ENCODE measurements at regions not wholly inside any gene's neighbourhood (a gene's known extent, or its start where the extent isn't known, plus 50 kb on each side); places are given as distances from the start of the nearest gene placed in this dataset.

GRCh38 chr10:29067628-29068027 is 221.2 kb upstream of the LYZL1 start:
- H3K27ac ChIP-seq: no peak overlapping the region
- no peaks in the 10 kb centered on the region for H3K4me1 ChIP-seq
- no peaks in the 10 kb centered on the region for H3K36me3 ChIP-seq
- H3K27me3 ChIP-seq: no peaks in the 10 kb centered on the region
- WGBS, 2 donors: 93 to 94% methylated on average over 3 of the region's 3 CpGs
- no peaks in the 10 kb centered on the region for H3K9me3 ChIP-seq
- H3K4me3 ChIP-seq: no peak overlapping the region
- no peak for TF ChIP-seq CTCF (IDR thresholded peaks at IDR 0.05)
- TF ChIP-seq POLR2A (IDR thresholded peaks at IDR 0.05): no peak
- no peak for TF ChIP-seq EP300 (IDR thresholded peaks at IDR 0.05)
- no peak for DNase-seq (ENCODE audit: low spot score in 2 of 2)

- H3K27me3 ChIP-seq: no peaks in the 10 kb centered on the region
- no peak overlapping the region for H3K4me3 ChIP-seq
- no peaks in the 10 kb centered on the region for H3K9me3 ChIP-seq
- no peak for DNase-seq (ENCODE audit: low spot score in 2 of 2)
- no peaks in the 10 kb centered on the region for H3K36me3 ChIP-seq
- no peak for TF ChIP-seq EP300 (IDR thresholded peaks at IDR 0.05)
- no peak for TF ChIP-seq POLR2A (IDR thresholded peaks at IDR 0.05)
- TF ChIP-seq CTCF (IDR thresholded peaks at IDR 0.05): no peak
- no peak overlapping the region for H3K27ac ChIP-seq
- H3K4me1 ChIP-seq: no peaks in the 10 kb centered on the region
- 88 to 94% methylated on average over 1 of the region's 1 CpG for WGBS, 2 donors
Measured at GRCh38 chr10:29068302-29068701, 220.6 kb upstream of the LYZL1 start.

- no peaks in the 10 kb centered on the region for H3K27me3 ChIP-seq
- WGBS, 2 donors: 84% methylated on average over 6 of the region's 6 CpGs
- no peak for DNase-seq (ENCODE audit: low spot score in 2 of 2)
- H3K9me3 ChIP-seq: no peaks in the 10 kb centered on the region
- no peaks in the 10 kb centered on the region for H3K4me1 ChIP-seq
- no peak for TF ChIP-seq EP300 (IDR thresholded peaks at IDR 0.05)
- no peak for TF ChIP-seq POLR2A (IDR thresholded peaks at IDR 0.05)
- TF ChIP-seq CTCF (IDR thresholded peaks at IDR 0.05): no peak
- no peak overlapping the region for H3K27ac ChIP-seq
- no peak overlapping the region for H3K4me3 ChIP-seq
- H3K36me3 ChIP-seq: no peaks in the 10 kb centered on the region
Measured at GRCh38 chr10:29068966-29069365, 219.9 kb upstream of the LYZL1 start.

- 92% methylated on average over 4 of the region's 4 CpGs for WGBS, 2 donors
- TF ChIP-seq CTCF (IDR thresholded peaks at IDR 0.05) (no peak), EP300 (IDR thresholded peaks at IDR 0.05) (no peak), POLR2A (IDR thresholded peaks at IDR 0.05) (no peak)
- Histone ChIP-seq H3K4me3 (no peak overlapping the region), H3K27ac (no peak overlapping the region), H3K4me1 (no peaks in the 10 kb centered on the region), H3K9me3 (no peaks in the 10 kb centered on the region), H3K36me3 (no peaks in the 10 kb centered on the region), H3K27me3 (no peaks in the 10 kb centered on the region)
- no peak for DNase-seq (ENCODE audit: low spot score in 2 of 2)
Measured at GRCh38 chr10:29069941-29070340, 218.9 kb upstream of the LYZL1 start.

GRCh38 chr10:29078919-29079318 is 210.0 kb upstream of the LYZL1 start:
- DNase-seq (ENCODE audit: low spot score in 2 of 2): no peak
- H3K36me3 ChIP-seq: no peaks in the 10 kb centered on the region
- no peaks in the 10 kb centered on the region for H3K4me1 ChIP-seq
- H3K27me3 ChIP-seq: no peaks in the 10 kb centered on the region
- WGBS, 2 donors: 72 to 73% methylated on average over 4 of the region's 4 CpGs
- no peak for TF ChIP-seq POLR2A (IDR thresholded peaks at IDR 0.05)
- TF ChIP-seq CTCF (IDR thresholded peaks at IDR 0.05): no peak
- TF ChIP-seq EP300 (IDR thresholded peaks at IDR 0.05): no peak
- no peak overlapping the region for H3K27ac ChIP-seq
- no peaks in the 10 kb centered on the region for H3K9me3 ChIP-seq
- no peak overlapping the region for H3K4me3 ChIP-seq

Data from tibial nerve (tissue), 4 donors.